HepG2 (cell line): ENCODE measurements at regions not wholly inside any gene's neighbourhood (a gene's known extent, or its start where the extent isn't known, plus 50 kb on each side); places are given as distances from the start of the nearest gene placed in this dataset.

Experiments
- ATAC-seq: fragments of 200-7000 bp; cut with Tn5 transposase; 3 replicates; pipeline ENCODE4 v1.9.1; 2020; ENCODE audit warnings: mild to moderate bottlenecking, moderate library complexity
- BruUV-seq: library from RNA; stranded (reverse); fragments of 400-500 nt; replicated peaks from 2 replicates; lab custom pipeline; 2021; lab: Mats Ljungman, UMichigan
- CTCF ChIA-PET: fragments of 300-600 bp; formaldehyde crosslinking; extraction: SDS; loops from one replicate; lab custom pipeline; 2021; ENCODE audit warnings: low total read pairs, inconsistent platforms, low intra/inter-chr PET ratio; lab: Yijun Ruan, JAX
- POLR2A ChIA-PET: fragments of 350-600 bp; sonication (Branson Sonifier 250); formaldehyde crosslinking; loops from one replicate; lab custom pipeline; 2020; ENCODE audit warnings: antibody characterized with exemption, inconsistent platforms; lab: Yijun Ruan, JAX
- DNase-seq: peaks from one replicate; pipeline ENCODE4 v3.0.0-alpha.2; 2015; ENCODE audit warnings: low spot score
- FAIRE-seq: peaks from 3 replicates; lab custom pipeline; 2011; peaks lifted over from hg19 to GRCh38; lab: Jason Lieb, UNC
- H2AFZ ChIP-seq: one replicate; pipeline ENCODE4 v1.6.1; 2011; ENCODE audit warnings: low read length, inconsistent platforms
- H3K27ac ChIP-seq: fragments of 300-600 bp; 3 replicates; pipeline ENCODE4 v1.8.0; 2011; ENCODE audit warnings: mixed run types, mild to moderate bottlenecking, mixed read lengths, low read length, inconsistent platforms; ENCODE audit not compliant: insufficient read depth; ENCODE audit errors: extremely low read length
- H3K27me3 ChIP-seq, 2 experiments: fragments of 200-600 bp in 1 of 2; 2 replicates in 1 of 2; 3 replicates in 1 of 2; pipeline versions ENCODE4 v1.6.0 to v1.8.0; 2011; ENCODE audit warnings: low read length in 2 of 2, mild to moderate bottlenecking in 2 of 2, moderate library complexity in 2 of 2, inconsistent platforms in 1 of 2; ENCODE audit not compliant: insufficient read depth in 2 of 2, control insufficient read depth in 1 of 2
- H3K36me3 ChIP-seq, 2 experiments: fragments of 200-600 bp in 1 of 2; replicated peaks in 1 of 2; 2 replicates in 1 of 2; 3 replicates in 1 of 2; pipeline versions ENCODE4 v1.5.1 to v1.8.0; 2011; ENCODE audit warnings: low read length in 2 of 2, inconsistent platforms in 1 of 2; ENCODE audit not compliant: insufficient read depth in 2 of 2, control insufficient read depth in 1 of 2
- H3K4me1 ChIP-seq: 2 replicates; pipeline ENCODE4 v1.5.1; 2012; ENCODE audit warnings: low read length, inconsistent platforms; ENCODE audit not compliant: insufficient read depth
- H3K4me2 ChIP-seq: 2 replicates; pipeline ENCODE4 v1.6.0; 2011; ENCODE audit warnings: low read depth, low read length, inconsistent platforms
- H3K4me3 ChIP-seq, 3 experiments: fragments of 200-600 bp in 1 of 3; sonication (generic), shearing (Covaris generic) in 1 of 3; replicated peaks in 1 of 3; 2 replicates each; pipeline ENCODE4 v1.5.1; 2011 to 2016; ENCODE audit warnings: low read length in 3 of 3, inconsistent platforms in 2 of 3, low read depth in 2 of 3, mild to moderate bottlenecking in 2 of 3, control low read depth in 1 of 3, mixed read lengths in 1 of 3; ENCODE audit not compliant: insufficient read depth in 1 of 3
- H3K79me2 ChIP-seq: one replicate; pipeline ENCODE4 v1.6.1; 2011; ENCODE audit warnings: low read length, inconsistent platforms; ENCODE audit not compliant: insufficient read depth
- H3K9ac ChIP-seq: 2 replicates; pipeline ENCODE4 v1.6.0; 2011; ENCODE audit warnings: mild to moderate bottlenecking, low read depth, low read length, inconsistent platforms; ENCODE audit not compliant: insufficient read depth
- H3K9me3 ChIP-seq: 2 replicates; pipeline ENCODE4 v1.5.1; 2012; ENCODE audit warnings: mild to moderate bottlenecking, low read length
- H4K20me1 ChIP-seq: 2 replicates; pipeline ENCODE4 v1.6.0; 2011; ENCODE audit warnings: inconsistent platforms, mild to moderate bottlenecking, low read length, moderate library complexity; ENCODE audit not compliant: insufficient read depth
- ARID3A ChIP-seq: IDR thresholded peaks from 2 replicates; pipeline ENCODE4 v1.6.1; 2012; ENCODE audit warnings: low read depth, low read length, improper control_type of control experiment
- ERF ChIP-seq: IDR thresholded peaks from 2 replicates; pipeline ENCODE4 v1.6.1; 2018; ENCODE audit warnings: missing biosample characterization, missing genetic modification reagents
- GFI1 ChIP-seq: sonication (generic); formaldehyde crosslinking; IDR thresholded peaks from 2 replicates; pipeline ENCODE4 v1.5.0; 2020; ENCODE audit warnings: missing genetic modification reagents, mild to moderate bottlenecking, borderline replicate concordance
- GMEB1 ChIP-seq: sonication (generic); formaldehyde crosslinking; IDR thresholded peaks from 2 replicates; pipeline ENCODE4 v1.5.1; 2020; ENCODE audit warnings: missing genetic modification reagents, mild to moderate bottlenecking, borderline replicate concordance
- GPN1 ChIP-seq: sonication (generic); formaldehyde crosslinking; IDR thresholded peaks from 2 replicates; pipeline ENCODE4 v1.5.1; 2020; ENCODE audit warnings: missing genetic modification reagents, borderline replicate concordance
- HMG20A ChIP-seq: IDR thresholded peaks from 2 replicates; pipeline ENCODE4 v1.6.1; 2016; ENCODE audit warnings: borderline replicate concordance
- MAFF ChIP-seq: IDR thresholded peaks from 2 replicates; pipeline ENCODE4 v1.6.1; 2011; ENCODE audit warnings: low read depth, low read length, improper control_type of control experiment
- MXI1 ChIP-seq: IDR thresholded peaks from 3 replicates; pipeline ENCODE4 v1.6.1; 2012; ENCODE audit warnings: low read depth, low read length, inconsistent platforms, borderline replicate concordance
- SIX4 ChIP-seq: sonication (generic); formaldehyde crosslinking; IDR thresholded peaks from 2 replicates; pipeline ENCODE4 v1.4.0; 2020; ENCODE audit warnings: missing genetic modification reagents
- TRAFD1 ChIP-seq: sonication (generic); formaldehyde crosslinking; IDR thresholded peaks from 2 replicates; pipeline ENCODE4 v1.5.1; 2020; ENCODE audit warnings: missing genetic modification reagents, mild to moderate bottlenecking, borderline replicate concordance
- YEATS2 ChIP-seq: sonication (generic); formaldehyde crosslinking; IDR thresholded peaks from 2 replicates; pipeline ENCODE4 v1.4.0; 2020; ENCODE audit warnings: missing genetic modification reagents, borderline replicate concordance
- ZFAT ChIP-seq: sonication (generic); formaldehyde crosslinking; conservative IDR thresholded peaks from 2 replicates; pipeline ENCODE4 v1.8.1; 2023; ENCODE audit warnings: missing genetic modification reagents, inconsistent platforms
- ZNF350 ChIP-seq: sonication (generic); formaldehyde crosslinking; IDR thresholded peaks from 2 replicates; pipeline ENCODE4 v1.4.0; 2020; ENCODE audit warnings: mild to moderate bottlenecking, low read depth, missing genetic modification reagents, borderline replicate concordance
- ZNF430 ChIP-seq: sonication (generic); formaldehyde crosslinking; IDR thresholded peaks from 2 replicates; pipeline ENCODE4 v1.9.0; 2021; ENCODE audit warnings: mild to moderate bottlenecking, missing genetic modification reagents
- ZNF562 ChIP-seq: sonication (generic); formaldehyde crosslinking; IDR thresholded peaks from 2 replicates; pipeline ENCODE4 v1.8.0; 2022; ENCODE audit warnings: missing genetic modification reagents, borderline replicate concordance
- ZNF563 ChIP-seq: sonication (generic); formaldehyde crosslinking; IDR thresholded peaks from 2 replicates; pipeline ENCODE4 v1.8.0; 2022; ENCODE audit warnings: mild to moderate bottlenecking, moderate library complexity, missing genetic modification reagents
- ZNF710 ChIP-seq: sonication (generic); formaldehyde crosslinking; IDR thresholded peaks from 2 replicates; pipeline ENCODE4 v1.5.0; 2020; ENCODE audit warnings: mild to moderate bottlenecking, missing genetic modification reagents, borderline replicate concordance
- ZSCAN5A ChIP-seq: sonication (generic); formaldehyde crosslinking; IDR thresholded peaks from 2 replicates; pipeline ENCODE4 v1.8.0; 2022; ENCODE audit warnings: mild to moderate bottlenecking, missing genetic modification reagents, borderline replicate concordance
- WGBS: methylation state at CpG from one replicate; pipeline ENCODE4 v1.1.6; 2017; ENCODE audit warnings: low lambda C conversion rate; 5-methylcytosine and 5-hydroxymethylcytosine counted together
- in situ Hi-C: cut with HindIII; loops from 2 replicates; pipeline ENCODE4 v1.10.0; 2017; ENCODE audit warnings: low pct_unique_long_range_greater_than_20kb; ENCODE audit not compliant: extremely low pct_ligation_motif_present
- intact Hi-C: fragments of 100-400 bp; cut with micrococcal nuclease; formaldehyde crosslinking; loops from one replicate; pipeline ENCODE4 v1.10.0; 2022; ENCODE audit not compliant: unreplicated experiment

GRCh38 chrX:137245183-137245582 lies 211.4 kb upstream of the GPR101 start:
- H3K27ac ChIP-seq: no peak overlapping the region
- WGBS: 3% methylated on average over 2 of the region's 2 CpGs
- H3K4me3 ChIP-seq: no peak overlapping the region
- H3K27me3 ChIP-seq: no peaks in the 10 kb centered on the region
- intact Hi-C loops: no loop called here
- no peak overlapping the region for H2AFZ ChIP-seq
- H3K79me2 ChIP-seq: no peaks in the 10 kb centered on the region
- FAIRE-seq (no peak), ATAC-seq (no peak), DNase-seq (no peak)
- no TSS peak for BruUV-seq
- ChIA-PET POLR2A (no interaction called here), CTCF (no interaction called here)
- no peaks in the 10 kb centered on the region for H3K4me1 ChIP-seq
- no peaks in the 10 kb centered on the region for H3K36me3 ChIP-seq
- no peaks in the 10 kb centered on the region for H4K20me1 ChIP-seq
- no peak overlapping the region for H3K4me2 ChIP-seq
- TF ChIP-seq MAFF: no peak
- no peak for TF ChIP-seq ZNF350 (CRISPR knock-in tag)
- no peak for TF ChIP-seq GPN1 (CRISPR knock-in tag)
- no peak for TF ChIP-seq ARID3A
- no peak for TF ChIP-seq GFI1 (CRISPR knock-in tag)
- no peak for TF ChIP-seq ZNF562 (CRISPR knock-in tag)
- TF ChIP-seq SIX4 (CRISPR knock-in tag): no peak
- TF ChIP-seq ERF (CRISPR knock-in tag): no peak
- no peak for TF ChIP-seq TRAFD1 (CRISPR knock-in tag)
- no peak for TF ChIP-seq MXI1
- TF ChIP-seq ZNF563 (CRISPR knock-in tag): no peak
- no peak for TF ChIP-seq ZSCAN5A
- no peak for TF ChIP-seq ZNF710
- TF ChIP-seq GMEB1 (CRISPR knock-in tag): no peak
- TF ChIP-seq YEATS2 (CRISPR knock-in tag): no peak
- no peak for TF ChIP-seq ZNF430 (CRISPR knock-in tag)
- no peak for TF ChIP-seq HMG20A
- TF ChIP-seq ZFAT (CRISPR knock-in tag): no peak
- no peak overlapping the region for H3K9ac ChIP-seq
- in situ Hi-C loops: no loop called here
- no peaks in the 10 kb centered on the region for H3K9me3 ChIP-seq
